ENCODE measurements at regions not wholly inside any gene's neighbourhood (a gene's known extent, or its start where the extent isn't known, plus 50 kb on each side); places are given as distances from the start of the nearest gene placed in this dataset.

DNA sequence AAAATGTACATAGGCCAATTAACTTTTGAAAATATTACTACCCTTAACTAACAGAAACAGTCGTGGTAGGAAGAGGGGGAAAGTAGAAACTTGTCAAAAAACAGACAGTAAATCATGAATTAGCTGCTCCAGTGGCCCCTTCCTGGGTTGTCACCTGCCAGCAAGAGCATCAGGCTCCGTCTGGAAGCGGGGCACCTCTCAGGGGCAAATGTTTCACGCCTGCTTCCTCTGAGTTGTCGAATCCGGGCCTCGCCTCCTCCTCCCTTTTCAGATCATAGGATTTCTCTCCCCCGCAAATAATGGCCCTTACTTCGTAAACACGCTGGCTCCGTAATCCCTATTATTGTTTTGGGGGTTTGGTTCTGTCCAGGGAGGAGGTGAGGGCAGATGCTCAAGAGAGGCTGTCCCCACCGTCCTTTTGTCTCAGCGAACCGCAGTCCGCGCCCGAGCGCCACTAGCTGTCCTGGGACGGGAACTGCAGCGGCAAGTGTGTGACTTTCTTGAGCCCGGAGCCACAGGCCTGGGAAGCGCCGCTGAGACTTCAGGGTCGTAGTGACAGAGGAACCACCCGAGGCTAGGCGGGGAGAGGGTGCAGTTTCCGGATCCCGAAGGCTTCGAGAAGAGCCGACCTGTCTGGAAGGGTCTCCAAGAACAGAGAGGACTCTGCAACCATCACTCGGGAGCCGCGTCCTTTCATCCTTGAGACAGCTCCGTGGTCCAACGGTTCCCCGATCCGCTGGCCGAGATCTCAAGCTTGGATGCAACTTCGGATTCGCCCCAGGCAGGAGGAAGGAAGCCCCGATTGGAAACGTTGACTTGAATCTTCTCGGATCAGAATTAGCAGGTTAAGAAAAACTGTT is 214.5 kb upstream of the ZNF184 start (continued):
- TF ChIP-seq SMAD3 (CRISPR knock-in tag; IDR thresholded peaks at IDR 0.05) (no peak), NR2F6 (IDR thresholded peaks at IDR 0.05) (no peak), NR2F6 (CRISPR knock-in tag; IDR thresholded peaks at IDR 0.05) (no peak), HDAC2 (CRISPR knock-in tag; IDR thresholded peaks at IDR 0.05) (no peak), PCBP1 (IDR thresholded peaks at IDR 0.05; ENCODE audit: borderline replicate concordance, low read depth, low read length) (no peak), MTF2 (CRISPR knock-in tag; IDR thresholded peaks at IDR 0.05; ENCODE audit: borderline replicate concordance) (no peak), ZNF883 (CRISPR knock-in tag; IDR thresholded peaks at IDR 0.05; ENCODE audit: not compliant biosample characterization) (peak; percentile 70), NPAS2 (CRISPR knock-in tag; IDR thresholded peaks at IDR 0.05; ENCODE audit: borderline replicate concordance) (no peak), ZSCAN25 (CRISPR knock-in tag; IDR thresholded peaks at IDR 0.05) (no peak), ZNF34 (CRISPR knock-in tag; IDR thresholded peaks at IDR 0.05; ENCODE audit: borderline replicate concordance) (no peak), RBFOX2 (IDR thresholded peaks at IDR 0.05; ENCODE audit: low read depth, low read length) (no peak), TEAD2 (CRISPR knock-in tag; IDR thresholded peaks at IDR 0.05) (no peak), ZNF556 (CRISPR knock-in tag; IDR thresholded peaks at IDR 0.05; ENCODE audit: borderline replicate concordance) (no peak), RFXAP (CRISPR knock-in tag; IDR thresholded peaks at IDR 0.05; ENCODE audit: borderline replicate concordance) (0 out of 2 replicates have a peak, but pooled peaks have one; percentile 15), SIX4 (CRISPR knock-in tag; IDR thresholded peaks at IDR 0.05) (no peak; the same call in 1 of the 2 replicates), KLF16 (CRISPR knock-in tag; IDR thresholded peaks at IDR 0.05) (no peak), ASH2L (IDR thresholded peaks at IDR 0.05; ENCODE audit: insufficient read length, low read depth, low read length) (peak; percentile 91), KDM4B (CRISPR knock-in tag; IDR thresholded peaks at IDR 0.05) (no peak), NFE2L2 (IDR thresholded peaks at IDR 0.05; ENCODE audit: low read length) (no peak)
- TF ChIP-seq, protein P1, sequence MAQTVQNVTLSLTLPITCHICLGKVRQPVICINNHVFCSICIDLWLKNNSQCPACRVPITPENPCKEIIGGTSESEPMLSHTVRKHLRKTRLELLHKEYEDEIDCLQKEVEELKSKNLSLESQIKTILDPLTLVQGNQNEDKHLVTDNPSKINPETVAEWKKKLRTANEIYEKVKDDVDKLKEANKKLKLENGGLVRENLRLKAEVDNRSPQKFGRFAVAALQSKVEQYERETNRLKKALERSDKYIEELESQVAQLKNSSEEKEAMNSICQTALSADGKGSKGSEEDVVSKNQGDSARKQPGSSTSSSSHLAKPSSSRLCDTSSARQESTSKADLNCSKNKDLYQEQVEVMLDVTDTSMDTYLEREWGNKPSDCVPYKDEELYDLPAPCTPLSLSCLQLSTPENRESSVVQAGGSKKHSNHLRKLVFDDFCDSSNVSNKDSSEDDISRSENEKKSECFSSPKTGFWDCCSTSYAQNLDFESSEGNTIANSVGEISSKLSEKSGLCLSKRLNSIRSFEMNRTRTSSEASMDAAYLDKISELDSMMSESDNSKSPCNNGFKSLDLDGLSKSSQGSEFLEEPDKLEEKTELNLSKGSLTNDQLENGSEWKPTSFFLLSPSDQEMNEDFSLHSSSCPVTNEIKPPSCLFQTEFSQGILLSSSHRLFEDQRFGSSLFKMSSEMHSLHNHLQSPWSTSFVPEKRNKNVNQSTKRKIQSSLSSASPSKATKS (CRISPR knock-in tag; IDR thresholded peaks at IDR 0.05) = no peak
- TF ChIP-seq, protein P2, sequence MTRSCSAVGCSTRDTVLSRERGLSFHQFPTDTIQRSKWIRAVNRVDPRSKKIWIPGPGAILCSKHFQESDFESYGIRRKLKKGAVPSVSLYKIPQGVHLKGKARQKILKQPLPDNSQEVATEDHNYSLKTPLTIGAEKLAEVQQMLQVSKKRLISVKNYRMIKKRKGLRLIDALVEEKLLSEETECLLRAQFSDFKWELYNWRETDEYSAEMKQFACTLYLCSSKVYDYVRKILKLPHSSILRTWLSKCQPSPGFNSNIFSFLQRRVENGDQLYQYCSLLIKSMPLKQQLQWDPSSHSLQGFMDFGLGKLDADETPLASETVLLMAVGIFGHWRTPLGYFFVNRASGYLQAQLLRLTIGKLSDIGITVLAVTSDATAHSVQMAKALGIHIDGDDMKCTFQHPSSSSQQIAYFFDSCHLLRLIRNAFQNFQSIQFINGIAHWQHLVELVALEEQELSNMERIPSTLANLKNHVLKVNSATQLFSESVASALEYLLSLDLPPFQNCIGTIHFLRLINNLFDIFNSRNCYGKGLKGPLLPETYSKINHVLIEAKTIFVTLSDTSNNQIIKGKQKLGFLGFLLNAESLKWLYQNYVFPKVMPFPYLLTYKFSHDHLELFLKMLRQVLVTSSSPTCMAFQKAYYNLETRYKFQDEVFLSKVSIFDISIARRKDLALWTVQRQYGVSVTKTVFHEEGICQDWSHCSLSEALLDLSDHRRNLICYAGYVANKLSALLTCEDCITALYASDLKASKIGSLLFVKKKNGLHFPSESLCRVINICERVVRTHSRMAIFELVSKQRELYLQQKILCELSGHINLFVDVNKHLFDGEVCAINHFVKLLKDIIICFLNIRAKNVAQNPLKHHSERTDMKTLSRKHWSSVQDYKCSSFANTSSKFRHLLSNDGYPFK (CRISPR knock-in tag; IDR thresholded peaks at IDR 0.05; ENCODE audit: borderline replicate concordance) = no peak
- TF ChIP-seq, protein P3, sequence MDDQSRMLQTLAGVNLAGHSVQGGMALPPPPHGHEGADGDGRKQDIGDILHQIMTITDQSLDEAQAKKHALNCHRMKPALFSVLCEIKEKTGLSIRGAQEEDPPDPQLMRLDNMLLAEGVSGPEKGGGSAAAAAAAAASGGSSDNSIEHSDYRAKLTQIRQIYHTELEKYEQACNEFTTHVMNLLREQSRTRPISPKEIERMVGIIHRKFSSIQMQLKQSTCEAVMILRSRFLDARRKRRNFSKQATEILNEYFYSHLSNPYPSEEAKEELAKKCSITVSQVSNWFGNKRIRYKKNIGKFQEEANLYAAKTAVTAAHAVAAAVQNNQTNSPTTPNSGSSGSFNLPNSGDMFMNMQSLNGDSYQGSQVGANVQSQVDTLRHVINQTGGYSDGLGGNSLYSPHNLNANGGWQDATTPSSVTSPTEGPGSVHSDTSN (CRISPR knock-in tag; IDR thresholded peaks at IDR 0.05; ENCODE audit: borderline replicate concordance) = no peak
- TF ChIP-seq, protein P4, sequence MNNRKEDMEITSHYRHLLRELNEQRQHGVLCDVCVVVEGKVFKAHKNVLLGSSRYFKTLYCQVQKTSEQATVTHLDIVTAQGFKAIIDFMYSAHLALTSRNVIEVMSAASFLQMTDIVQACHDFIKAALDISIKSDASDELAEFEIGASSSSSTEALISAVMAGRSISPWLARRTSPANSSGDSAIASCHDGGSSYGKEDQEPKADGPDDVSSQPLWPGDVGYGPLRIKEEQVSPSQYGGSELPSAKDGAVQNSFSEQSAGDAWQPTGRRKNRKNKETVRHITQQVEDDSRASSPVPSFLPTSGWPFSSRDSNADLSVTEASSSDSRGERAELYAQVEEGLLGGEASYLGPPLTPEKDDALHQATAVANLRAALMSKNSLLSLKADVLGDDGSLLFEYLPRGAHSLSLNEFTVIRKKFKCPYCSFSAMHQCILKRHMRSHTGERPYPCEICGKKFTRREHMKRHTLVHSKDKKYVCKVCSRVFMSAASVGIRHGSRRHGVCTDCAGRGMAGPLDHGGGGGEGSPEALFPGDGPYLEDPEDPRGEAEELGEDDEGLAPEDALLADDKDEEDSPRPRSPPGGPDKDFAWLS (CRISPR knock-in tag; IDR thresholded peaks at IDR 0.05; ENCODE audit: borderline replicate concordance) = no peak

Measured in HepG2 (cell line).